BLaER1 treated with 17β-estradiol and CSF1 and Interleukin-3, amounts not matched to agents 10 nM and 100 nM (cell line): ENCODE measurements at regions not wholly inside any gene's neighbourhood (a gene's known extent, or its start where the extent isn't known, plus 50 kb on each side); places are given as distances from the start of the nearest gene placed in this dataset.
A peak's percentile ranks its signal among the peaks of the same experiment; 100 is the strongest.

Experiments
- H3K27ac ChIP-seq, 11 experiments: shearing (Covaris generic); formaldehyde crosslinking; 2 replicates each; pipeline ENCODE4 v1.8.1; 2022
- H3K27me3 ChIP-seq, 11 experiments: shearing (Covaris generic); formaldehyde crosslinking; 2 replicates each; pipeline ENCODE4 v1.8.1; 2022
- H3K36me3 ChIP-seq, 11 experiments: shearing (Covaris generic); formaldehyde crosslinking; 2 replicates each; pipeline ENCODE4 v1.8.1; 2022
- H3K4me1 ChIP-seq, 10 experiments: shearing (Covaris generic); formaldehyde crosslinking; 2 replicates each; pipeline ENCODE4 v1.8.1; 2022
- H3K4me2 ChIP-seq, 11 experiments: shearing (Covaris generic); formaldehyde crosslinking; 2 replicates each; pipeline ENCODE4 v1.8.1; 2022
- H3K4me3 ChIP-seq, 10 experiments: shearing (Covaris generic); formaldehyde crosslinking; 2 replicates each; pipeline ENCODE4 v1.8.1; 2022
- H3K9ac ChIP-seq, 11 experiments: shearing (Covaris generic); formaldehyde crosslinking; 2 replicates each; pipeline ENCODE4 v1.8.1; 2022
- H3K9me3 ChIP-seq, 11 experiments: shearing (Covaris generic); formaldehyde crosslinking; replicated peaks in 1 of 11; 2 replicates each; pipeline ENCODE4 v1.8.1; 2022
- H4K20me1 ChIP-seq, 11 experiments: shearing (Covaris generic); formaldehyde crosslinking; 2 replicates each; pipeline ENCODE4 v1.8.1; 2022
- Cebpa-rat ChIP-seq, 11 experiments: shearing (Covaris generic); IDR thresholded peaks; 2 replicates each; pipeline ENCODE4 v1.8.1; 2022

- H3K9me3 ChIP-seq, result no peaks in the 10 kb centered on the region
- H3K4me2 ChIP-seq, result no peak overlapping the region
- H3K4me3 ChIP-seq, result no peak overlapping the region
- no peaks in the 10 kb centered on the region for H4K20me1 ChIP-seq
- H3K27me3 ChIP-seq, result no peaks in the 10 kb centered on the region
- no peak for TF ChIP-seq Cebpa-rat (IDR thresholded peaks at IDR 0.05)
- no peak overlapping the region for H3K27ac ChIP-seq
- H3K4me1 ChIP-seq, result peaks cover 0 to 16% (median 0%) of the 10 kb centered on the region in 10 experiments; a peak in 4 of 20 replicates
- H3K36me3 ChIP-seq, result peaks cover 0 to 3% (median 0%) of the 10 kb centered on the region in 11 experiments; a peak in 1 of 22 replicates
- no peak overlapping the region for H3K9ac ChIP-seq
Measured at GRCh38 chr4:137649711-137650450, 117.6 kb upstream of the PCDH18 start.

DNA sequence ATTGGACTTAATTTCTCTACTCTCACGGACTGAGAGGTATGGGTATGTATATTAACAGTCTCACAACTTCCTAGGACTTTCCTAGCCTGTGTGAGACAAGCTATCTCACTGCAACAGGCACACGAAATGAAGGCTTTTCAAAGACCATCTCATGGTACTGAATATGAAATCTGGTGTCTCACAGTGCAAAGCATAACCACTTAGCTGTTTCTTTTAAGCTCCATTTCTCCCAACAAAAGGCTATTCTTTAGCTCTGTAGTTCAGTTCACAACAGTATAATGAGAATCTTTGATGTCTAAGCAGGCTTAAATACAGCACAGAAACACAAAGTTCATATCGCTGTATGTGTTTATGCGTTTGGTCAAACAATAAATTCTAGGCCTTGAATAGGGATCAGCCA, 116.2 kb upstream of the PCDH18 start:
- H3K9ac ChIP-seq, result no peak overlapping the region
- H4K20me1 ChIP-seq, result no peaks in the 10 kb centered on the region
- no peaks in the 10 kb centered on the region for H3K27me3 ChIP-seq
- H3K4me1 ChIP-seq, result peaks cover 0 to 14% (median 0%) of the 10 kb centered on the region in 10 experiments; a peak in 4 of 20 replicates
- peaks cover 0 to 3% (median 0%) of the 10 kb centered on the region in 11 experiments; a peak in 1 of 22 replicates for H3K36me3 ChIP-seq
- no peaks in the 10 kb centered on the region for H3K9me3 ChIP-seq
- no peak overlapping the region for H3K4me2 ChIP-seq
- TF ChIP-seq Cebpa-rat (IDR thresholded peaks at IDR 0.05), result no peak
- H3K27ac ChIP-seq, result no peak overlapping the region
- H3K4me3 ChIP-seq, result no peak overlapping the region

DNA sequence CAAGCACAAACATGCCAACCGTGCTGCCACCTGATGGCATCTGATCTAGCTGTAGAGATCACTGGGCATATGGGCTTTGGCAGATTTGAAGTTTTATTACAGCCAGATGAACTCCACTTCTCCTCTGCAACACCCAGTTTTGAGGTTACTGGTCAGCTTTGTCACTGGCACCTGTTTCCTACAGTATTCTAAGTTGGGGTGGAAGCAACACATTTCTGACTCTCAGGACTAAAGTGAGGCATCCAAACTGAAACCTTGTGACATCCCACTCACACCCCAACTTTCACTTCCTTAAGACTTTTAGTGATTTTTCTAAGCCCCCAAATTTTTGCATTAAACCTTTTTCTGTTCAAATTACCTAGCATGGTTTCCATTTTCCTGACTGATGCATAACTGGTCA, 115.1 kb upstream of the PCDH18 start:
- TF ChIP-seq Cebpa-rat (IDR thresholded peaks at IDR 0.05), result no peak
- Histone ChIP-seq H3K9me3 (no peaks in the 10 kb centered on the region), H3K4me1 (peaks cover 0 to 16% (median 0%) of the 10 kb centered on the region in 10 experiments; a peak in 4 of 20 replicates), H3K27me3 (no peaks in the 10 kb centered on the region), H4K20me1 (no peaks in the 10 kb centered on the region), H3K4me2 (peak overlapping the region in 2 of 11 experiments; percentile 26 to 28; a peak in 1 of 22 replicates), H3K4me3 (no peak overlapping the region), H3K27ac (no peak overlapping the region), H3K36me3 (peaks cover 0 to 3% (median 0%) of the 10 kb centered on the region in 11 experiments; a peak in 1 of 22 replicates), H3K9ac (no peak overlapping the region)

GRCh38 chr4:137644201-137644600, 111.9 kb upstream of the PCDH18 start:
- H3K4me3 ChIP-seq, result no peak overlapping the region
- no peaks in the 10 kb centered on the region for H4K20me1 ChIP-seq
- no peaks in the 10 kb centered on the region for H3K9me3 ChIP-seq
- no peak for TF ChIP-seq Cebpa-rat (IDR thresholded peaks at IDR 0.05)
- H3K36me3 ChIP-seq, result peaks cover 0 to 3% (median 0%) of the 10 kb centered on the region in 11 experiments; a peak in 1 of 22 replicates
- H3K9ac ChIP-seq, result no peak overlapping the region
- H3K27ac ChIP-seq, result no peak overlapping the region
- peaks cover 0 to 16% (median 0%) of the 10 kb centered on the region in 10 experiments; a peak in 4 of 20 replicates for H3K4me1 ChIP-seq
- H3K4me2 ChIP-seq, result peak overlapping the region in 2 of 11 experiments; percentile 1 to 13; a peak in 2 of 22 replicates
- no peaks in the 10 kb centered on the region for H3K27me3 ChIP-seq

GRCh38 chr4:137641544-137641943, 109.2 kb upstream of the PCDH18 start:
- Histone ChIP-seq H3K4me1 (peaks cover 0 to 13% (median 0%) of the 10 kb centered on the region in 10 experiments; a peak in 4 of 20 replicates), H4K20me1 (no peaks in the 10 kb centered on the region), H3K27ac (no peak overlapping the region), H3K36me3 (no peaks in the 10 kb centered on the region; a peak in 1 of 22 replicates), H3K9ac (no peak overlapping the region), H3K4me2 (no peak overlapping the region), H3K27me3 (no peaks in the 10 kb centered on the region), H3K4me3 (no peak overlapping the region), H3K9me3 (no peaks in the 10 kb centered on the region)
- no peak for TF ChIP-seq Cebpa-rat (IDR thresholded peaks at IDR 0.05)

DNA sequence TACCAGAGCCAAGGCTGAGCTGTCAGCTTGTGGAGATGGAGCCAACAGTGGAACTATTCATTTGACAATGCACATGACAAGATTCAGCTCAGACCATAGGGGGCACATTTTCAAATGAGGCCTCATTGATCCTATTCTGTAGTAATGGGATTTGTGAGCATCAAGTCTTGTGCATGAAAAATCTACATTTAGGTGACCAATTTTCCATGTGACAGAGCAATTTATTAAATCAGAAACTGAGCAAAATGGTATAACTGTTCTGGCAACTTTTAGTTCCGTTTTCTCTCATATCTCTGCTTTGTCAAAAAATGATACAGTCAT, 108.5 kb upstream of the PCDH18 start:
- Histone ChIP-seq H3K4me1 (peaks cover 0 to 13% (median 0%) of the 10 kb centered on the region in 10 experiments; a peak in 4 of 20 replicates), H3K27me3 (no peaks in the 10 kb centered on the region), H3K36me3 (no peaks in the 10 kb centered on the region; a peak in 1 of 22 replicates), H3K27ac (no peak overlapping the region), H4K20me1 (no peaks in the 10 kb centered on the region), H3K4me2 (no peak overlapping the region), H3K9me3 (no peaks in the 10 kb centered on the region), H3K4me3 (no peak overlapping the region), H3K9ac (no peak overlapping the region)
- TF ChIP-seq Cebpa-rat (IDR thresholded peaks at IDR 0.05), result no peak

- H3K36me3 ChIP-seq, result no peaks in the 10 kb centered on the region; a peak in 1 of 22 replicates
- no peak overlapping the region for H3K27ac ChIP-seq
- H3K4me3 ChIP-seq, result no peak overlapping the region
- H3K9me3 ChIP-seq, result no peaks in the 10 kb centered on the region
- TF ChIP-seq Cebpa-rat (IDR thresholded peaks at IDR 0.05), result no peak
- H3K9ac ChIP-seq, result no peak overlapping the region
- H4K20me1 ChIP-seq, result no peaks in the 10 kb centered on the region
- H3K4me2 ChIP-seq, result no peak overlapping the region
- H3K4me1 ChIP-seq, result peaks cover 0 to 13% (median 0%) of the 10 kb centered on the region in 10 experiments; a peak in 4 of 20 replicates
- no peaks in the 10 kb centered on the region for H3K27me3 ChIP-seq
Measured at GRCh38 chr4:137640156-137640837, 108.0 kb upstream of the PCDH18 start.

- H3K36me3 ChIP-seq, result no peaks in the 10 kb centered on the region
- no peak overlapping the region for H3K27ac ChIP-seq
- no peak overlapping the region for H3K4me2 ChIP-seq
- no peak for TF ChIP-seq Cebpa-rat (IDR thresholded peaks at IDR 0.05)
- H4K20me1 ChIP-seq, result no peaks in the 10 kb centered on the region
- peaks cover 0 to 8% (median 0%) of the 10 kb centered on the region in 10 experiments; a peak in 4 of 20 replicates for H3K4me1 ChIP-seq
- H3K27me3 ChIP-seq, result no peaks in the 10 kb centered on the region
- H3K4me3 ChIP-seq, result no peak overlapping the region
- no peaks in the 10 kb centered on the region for H3K9me3 ChIP-seq
- H3K9ac ChIP-seq, result no peak overlapping the region
Measured at GRCh38 chr4:137638934-137639333, 106.6 kb upstream of the PCDH18 start.

GRCh38 chr4:137635601-137636000, 103.3 kb upstream of the PCDH18 start:
- no peaks in the 10 kb centered on the region; a peak in 1 of 22 replicates for H3K36me3 ChIP-seq
- H3K9ac ChIP-seq, result no peak overlapping the region
- H3K9me3 ChIP-seq, result no peaks in the 10 kb centered on the region; a peak in 1 of 22 replicates
- no peaks in the 10 kb centered on the region for H4K20me1 ChIP-seq
- no peak overlapping the region for H3K27ac ChIP-seq
- H3K4me1 ChIP-seq, result no peaks in the 10 kb centered on the region
- H3K4me2 ChIP-seq, result no peak overlapping the region
- no peak for TF ChIP-seq Cebpa-rat (IDR thresholded peaks at IDR 0.05)
- H3K4me3 ChIP-seq, result no peak overlapping the region
- H3K27me3 ChIP-seq, result no peaks in the 10 kb centered on the region
